Panc1 (cell line): ENCODE measurements at regions not wholly inside any gene's neighbourhood (a gene's known extent, or its start where the extent isn't known, plus 50 kb on each side); places are given as distances from the start of the nearest gene placed in this dataset.

Source experiments
- ATAC-seq: fragments of 200-7000 bp; cut with Tn5 transposase; 2 replicates; pipeline ENCODE4 v1.9.1; 2020; ENCODE audit warnings: mild to moderate bottlenecking, moderate library complexity
- BruUV-seq: library from RNA; stranded (reverse); fragments of 400-500 nt; replicated peaks from 2 replicates; lab custom pipeline; 2021; lab: Mats Ljungman, UMichigan
- CTCF ChIA-PET: fragments of 300-600 bp; sonication (Branson Sonifier 250); formaldehyde crosslinking; loops from one replicate; lab custom pipeline; 2022; ENCODE audit warnings: antibody characterized with exemption; lab: Charles Lee
- POLR2A ChIA-PET: fragments of 300-600 bp; sonication (Branson Sonifier 250); formaldehyde crosslinking; loops from one replicate; lab custom pipeline; 2022; ENCODE audit warnings: antibody characterized with exemption; lab: Charles Lee
- DNase-seq: peaks from one replicate; pipeline ENCODE4 v3.0.0-alpha.2; 2010; ENCODE audit warnings: low read depth, low spot score
- H3K27ac ChIP-seq: 2 replicates; pipeline ENCODE4 v1.5.1; 2011; ENCODE audit warnings: mild to moderate bottlenecking, low read length, inconsistent platforms
- H3K27me3 ChIP-seq: fragments of 200-500 bp; sonication (Bioruptor generic); 2 replicates; pipeline ENCODE4 v1.6.0; 2014; ENCODE audit warnings: low read length, inconsistent platforms; ENCODE audit not compliant: control insufficient read depth, insufficient read depth
- H3K36me3 ChIP-seq: fragments of 200-500 bp; sonication (Bioruptor generic); 2 replicates; pipeline ENCODE4 v1.5.1; 2014; ENCODE audit warnings: inconsistent platforms, mild to moderate bottlenecking, low read length, moderate library complexity; ENCODE audit not compliant: control insufficient read depth, insufficient read depth
- H3K4me1 ChIP-seq: 2 replicates; pipeline ENCODE4 v1.5.1; 2011; ENCODE audit warnings: inconsistent platforms, mild to moderate bottlenecking, low read length, moderate library complexity; ENCODE audit not compliant: control insufficient read depth, insufficient read depth
- H3K4me3 ChIP-seq, 2 experiments: 2 replicates each; pipeline ENCODE4 v1.5.1; 2011 to 2012; ENCODE audit warnings: low read depth in 2 of 2, low read length in 2 of 2, mild to moderate bottlenecking in 2 of 2, inconsistent platforms in 1 of 2, moderate library complexity in 1 of 2
- H3K9me3 ChIP-seq: fragments of 200-500 bp; sonication (Bioruptor generic); 2 replicates; pipeline ENCODE4 v1.5.1; 2014; ENCODE audit warnings: low read depth, mild to moderate bottlenecking, inconsistent platforms, low read length, moderate library complexity; ENCODE audit not compliant: control insufficient read depth, insufficient read depth
- POLR2AphosphoS5 ChIP-seq: IDR thresholded peaks from 2 replicates; pipeline ENCODE4 v1.6.1; 2012; ENCODE audit warnings: mild to moderate bottlenecking, low read depth, low read length, moderate library complexity
- SIN3A ChIP-seq: IDR thresholded peaks from 2 replicates; pipeline ENCODE4 v1.6.1; 2012; ENCODE audit warnings: low read depth, mild to moderate bottlenecking, low read length, moderate library complexity, borderline replicate concordance; ENCODE audit not compliant: insufficient read depth
- TCF7L2 ChIP-seq: IDR thresholded peaks from 2 replicates; pipeline ENCODE4 v1.6.1; 2011; ENCODE audit warnings: mild to moderate bottlenecking, low read depth, low read length, inconsistent platforms
- in situ Hi-C: cut with HindIII; loops from 2 replicates; pipeline ENCODE4 v1.10.0; 2016; ENCODE audit warnings: low sequenced_read_pairs, low pct_unique_long_range_greater_than_20kb
- intact Hi-C: fragments of 100-400 bp; cut with micrococcal nuclease; formaldehyde crosslinking; loops from one replicate; pipeline ENCODE4 v1.10.0; 2022; ENCODE audit not compliant: unreplicated experiment
- TF ChIP-seq, protein P1 (sequence below), 2 experiments: IDR thresholded peaks; 2 replicates each; pipeline ENCODE4 v1.6.1; 2011 to 2012; ENCODE audit warnings: low read depth in 2 of 2, control low read depth in 1 of 2, low read length in 1 of 2, mild to moderate bottlenecking in 1 of 2, moderate library complexity in 1 of 2; ENCODE audit not compliant: insufficient read depth in 1 of 2
- TF ChIP-seq, protein P2 (sequence below): fragments of 450-650 bp; IDR thresholded peaks from 2 replicates; pipeline ENCODE4 v1.5.1; 2017; ENCODE audit warnings: mild to moderate bottlenecking

DNA sequence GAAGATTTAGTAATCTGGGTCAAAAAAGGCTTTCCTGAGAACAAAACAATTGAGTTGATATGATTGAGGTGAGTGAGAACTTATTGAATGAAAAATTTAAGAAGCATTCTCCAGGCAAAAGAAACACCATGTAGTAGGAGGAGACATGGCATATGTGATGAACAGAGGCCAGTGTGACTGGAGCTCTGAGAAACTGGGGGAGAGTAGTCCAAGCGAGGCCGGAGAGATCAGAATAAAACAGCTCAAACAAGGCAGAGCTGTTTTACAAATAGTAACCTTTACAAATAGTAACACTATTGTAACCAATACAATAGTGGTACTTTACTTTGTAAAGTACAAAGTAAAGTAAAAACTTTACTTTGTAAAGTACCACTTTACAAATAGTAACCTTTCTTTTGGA lies 1159.1 kb downstream of the PCDH9 start:
- intact Hi-C loops = no loop called here
- in situ Hi-C loops = no loop called here
- ChIA-PET POLR2A (no interaction called here), CTCF (no interaction called here)
- DNase-seq (no peak), ATAC-seq (no peak)
- H3K4me1 ChIP-seq = no peaks in the 10 kb centered on the region
- H3K27ac ChIP-seq = no peak overlapping the region
- no peaks in the 10 kb centered on the region for H3K36me3 ChIP-seq
- H3K9me3 ChIP-seq = no peaks in the 10 kb centered on the region
- no TSS peak for BruUV-seq
- no peak overlapping the region for H3K4me3 ChIP-seq
- TF ChIP-seq SIN3A (no peak), POLR2AphosphoS5 (no peak), TCF7L2 (no peak)
- TF ChIP-seq, protein P1, sequence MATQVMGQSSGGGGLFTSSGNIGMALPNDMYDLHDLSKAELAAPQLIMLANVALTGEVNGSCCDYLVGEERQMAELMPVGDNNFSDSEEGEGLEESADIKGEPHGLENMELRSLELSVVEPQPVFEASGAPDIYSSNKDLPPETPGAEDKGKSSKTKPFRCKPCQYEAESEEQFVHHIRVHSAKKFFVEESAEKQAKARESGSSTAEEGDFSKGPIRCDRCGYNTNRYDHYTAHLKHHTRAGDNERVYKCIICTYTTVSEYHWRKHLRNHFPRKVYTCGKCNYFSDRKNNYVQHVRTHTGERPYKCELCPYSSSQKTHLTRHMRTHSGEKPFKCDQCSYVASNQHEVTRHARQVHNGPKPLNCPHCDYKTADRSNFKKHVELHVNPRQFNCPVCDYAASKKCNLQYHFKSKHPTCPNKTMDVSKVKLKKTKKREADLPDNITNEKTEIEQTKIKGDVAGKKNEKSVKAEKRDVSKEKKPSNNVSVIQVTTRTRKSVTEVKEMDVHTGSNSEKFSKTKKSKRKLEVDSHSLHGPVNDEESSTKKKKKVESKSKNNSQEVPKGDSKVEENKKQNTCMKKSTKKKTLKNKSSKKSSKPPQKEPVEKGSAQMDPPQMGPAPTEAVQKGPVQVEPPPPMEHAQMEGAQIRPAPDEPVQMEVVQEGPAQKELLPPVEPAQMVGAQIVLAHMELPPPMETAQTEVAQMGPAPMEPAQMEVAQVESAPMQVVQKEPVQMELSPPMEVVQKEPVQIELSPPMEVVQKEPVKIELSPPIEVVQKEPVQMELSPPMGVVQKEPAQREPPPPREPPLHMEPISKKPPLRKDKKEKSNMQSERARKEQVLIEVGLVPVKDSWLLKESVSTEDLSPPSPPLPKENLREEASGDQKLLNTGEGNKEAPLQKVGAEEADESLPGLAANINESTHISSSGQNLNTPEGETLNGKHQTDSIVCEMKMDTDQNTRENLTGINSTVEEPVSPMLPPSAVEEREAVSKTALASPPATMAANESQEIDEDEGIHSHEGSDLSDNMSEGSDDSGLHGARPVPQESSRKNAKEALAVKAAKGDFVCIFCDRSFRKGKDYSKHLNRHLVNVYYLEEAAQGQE (IDR thresholded peaks at IDR 0.05; ENCODE audit: insufficient read depth in 1 of 2, low read depth in 2 of 2, low read length in 1 of 2) = no peak
- TF ChIP-seq, protein P2, sequence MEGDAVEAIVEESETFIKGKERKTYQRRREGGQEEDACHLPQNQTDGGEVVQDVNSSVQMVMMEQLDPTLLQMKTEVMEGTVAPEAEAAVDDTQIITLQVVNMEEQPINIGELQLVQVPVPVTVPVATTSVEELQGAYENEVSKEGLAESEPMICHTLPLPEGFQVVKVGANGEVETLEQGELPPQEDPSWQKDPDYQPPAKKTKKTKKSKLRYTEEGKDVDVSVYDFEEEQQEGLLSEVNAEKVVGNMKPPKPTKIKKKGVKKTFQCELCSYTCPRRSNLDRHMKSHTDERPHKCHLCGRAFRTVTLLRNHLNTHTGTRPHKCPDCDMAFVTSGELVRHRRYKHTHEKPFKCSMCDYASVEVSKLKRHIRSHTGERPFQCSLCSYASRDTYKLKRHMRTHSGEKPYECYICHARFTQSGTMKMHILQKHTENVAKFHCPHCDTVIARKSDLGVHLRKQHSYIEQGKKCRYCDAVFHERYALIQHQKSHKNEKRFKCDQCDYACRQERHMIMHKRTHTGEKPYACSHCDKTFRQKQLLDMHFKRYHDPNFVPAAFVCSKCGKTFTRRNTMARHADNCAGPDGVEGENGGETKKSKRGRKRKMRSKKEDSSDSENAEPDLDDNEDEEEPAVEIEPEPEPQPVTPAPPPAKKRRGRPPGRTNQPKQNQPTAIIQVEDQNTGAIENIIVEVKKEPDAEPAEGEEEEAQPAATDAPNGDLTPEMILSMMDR = no peak
- no peaks in the 10 kb centered on the region for H3K27me3 ChIP-seq

DNA sequence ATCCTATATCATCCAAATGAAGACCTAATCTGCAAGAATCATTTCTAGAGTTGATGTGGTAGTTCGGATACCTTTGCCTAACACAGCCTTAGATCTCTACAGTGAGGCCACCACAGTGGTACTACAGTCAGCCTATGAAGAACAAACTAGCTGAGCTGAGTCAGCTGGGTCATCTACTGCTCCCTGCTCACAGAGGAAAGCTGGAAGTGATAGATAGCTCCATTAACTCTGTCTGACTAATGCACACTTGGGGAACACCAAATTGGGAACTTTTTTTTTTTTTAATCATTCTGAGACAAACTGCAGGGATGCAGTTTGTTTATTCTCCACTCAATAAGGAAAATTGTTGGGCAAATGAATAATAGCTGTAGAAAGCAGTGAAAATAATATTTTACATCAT lies 1160.6 kb downstream of the PCDH9 start:
- TF ChIP-seq SIN3A (no peak), POLR2AphosphoS5 (no peak), TCF7L2 (no peak)
- TF ChIP-seq, protein P2 = no peak
- TF ChIP-seq, protein P1 (IDR thresholded peaks at IDR 0.05; ENCODE audit: insufficient read depth in 1 of 2, low read depth in 2 of 2, low read length in 1 of 2) = no peak
- no peak overlapping the region for H3K27ac ChIP-seq
- BruUV-seq = no TSS peak
- intact Hi-C loops (no loop called here), in situ Hi-C loops (no loop called here)
- H3K4me3 ChIP-seq = no peak overlapping the region
- H3K9me3 ChIP-seq = no peaks in the 10 kb centered on the region
- ChIA-PET POLR2A (no interaction called here), CTCF (no interaction called here)
- ATAC-seq (no peak), DNase-seq (no peak)
- H3K27me3 ChIP-seq = no peaks in the 10 kb centered on the region
- H3K4me1 ChIP-seq = no peaks in the 10 kb centered on the region
- no peaks in the 10 kb centered on the region for H3K36me3 ChIP-seq
